DND-41 (cell line): ENCODE measurements at regions not wholly inside any gene's neighbourhood (a gene's known extent, or its start where the extent isn't known, plus 50 kb on each side); places are given as distances from the start of the nearest gene placed in this dataset.

Experiments used
- ATAC-seq: fragments of 200-7000 bp; cut with Tn5 transposase; 3 replicates; pipeline ENCODE4 v1.9.1; 2021; ENCODE audit warnings: low read depth; ENCODE audit not compliant: insufficient read depth
- DNase-seq: peaks from one replicate; pipeline ENCODE4 v3.0.0-alpha.2; 2020
- H2AFZ ChIP-seq: 2 replicates; pipeline ENCODE4 v1.6.0; 2012; ENCODE audit warnings: low read depth, low read length
- H3K27ac ChIP-seq: 2 replicates; pipeline ENCODE4 v1.5.1; 2012; ENCODE audit warnings: low read length, inconsistent platforms
- H3K27me3 ChIP-seq: fragments of 200-600 bp; sonication (generic); 2 replicates; pipeline ENCODE4 v1.6.0; 2012; ENCODE audit warnings: low read length, mild to moderate bottlenecking, inconsistent platforms; ENCODE audit not compliant: insufficient read depth, poor library complexity
- H3K36me3 ChIP-seq: 2 replicates; pipeline ENCODE4 v1.5.1; 2012; ENCODE audit warnings: low read length, inconsistent platforms; ENCODE audit not compliant: insufficient read depth
- H3K4me1 ChIP-seq: 2 replicates; pipeline ENCODE4 v1.5.1; 2012; ENCODE audit warnings: mild to moderate bottlenecking, low read length; ENCODE audit not compliant: insufficient read depth
- H3K4me2 ChIP-seq: 2 replicates; pipeline ENCODE4 v1.6.0; 2012; ENCODE audit warnings: mild to moderate bottlenecking, moderate library complexity, low read length, inconsistent platforms; ENCODE audit not compliant: insufficient read depth
- H3K4me3 ChIP-seq, 2 experiments: fragments of 200-600 bp in 1 of 2; shearing (Covaris generic) in 1 of 2; 2 replicates each; pipeline ENCODE4 v1.5.1; 2012 to 2016; ENCODE audit warnings: inconsistent platforms in 2 of 2, low read length in 2 of 2, mild to moderate bottlenecking in 2 of 2, low read depth in 1 of 2, moderate library complexity in 1 of 2
- H3K79me2 ChIP-seq: 2 replicates; pipeline ENCODE4 v1.6.0; 2012; ENCODE audit warnings: low read length, inconsistent platforms; ENCODE audit not compliant: insufficient read depth
- H3K9ac ChIP-seq: 2 replicates; pipeline ENCODE4 v1.6.0; 2012; ENCODE audit warnings: low read depth, mild to moderate bottlenecking, inconsistent platforms, low read length, moderate library complexity
- H3K9me3 ChIP-seq: 2 replicates; pipeline ENCODE4 v1.5.1; 2012; ENCODE audit warnings: low read length, moderate library complexity, mild to moderate bottlenecking, inconsistent platforms; ENCODE audit not compliant: insufficient read depth, severe bottlenecking
- H4K20me1 ChIP-seq: 2 replicates; pipeline ENCODE4 v1.6.0; 2012; ENCODE audit warnings: low read length; ENCODE audit not compliant: insufficient read depth
- CTCF ChIP-seq: IDR thresholded peaks from 2 replicates; pipeline ENCODE4 v1.5.1; 2012; ENCODE audit warnings: borderline replicate concordance, low read length, moderate library complexity, mild to moderate bottlenecking; ENCODE audit not compliant: poor library complexity, severe bottlenecking; ENCODE audit errors: extremely low read depth
- EZH2 ChIP-seq: IDR thresholded peaks from 3 replicates; pipeline ENCODE4 v1.6.1; 2012; ENCODE audit warnings: borderline replicate concordance, low read depth, mild to moderate bottlenecking, moderate library complexity, low read length, inconsistent platforms; ENCODE audit not compliant: severe bottlenecking

GRCh38 chr13:39981056-39981455 is 325.6 kb downstream of the COG6 start:
- TF ChIP-seq EZH2 = no peak
- TF ChIP-seq CTCF = no peak
- Histone ChIP-seq H3K36me3 (no peaks in the 10 kb centered on the region), H4K20me1 (no peaks in the 10 kb centered on the region), H3K27me3 (no peaks in the 10 kb centered on the region), H3K4me2 (no peak overlapping the region), H3K9me3 (no peaks in the 10 kb centered on the region), H3K9ac (no peak overlapping the region), H3K4me1 (no peaks in the 10 kb centered on the region), H3K4me3 (no peak overlapping the region), H3K27ac (no peak overlapping the region), H2AFZ (no peak overlapping the region), H3K79me2 (no peaks in the 10 kb centered on the region)
- no peak for DNase-seq
- no peak for ATAC-seq

GRCh38 chr13:39982745-39983144 is 327.3 kb downstream of the COG6 start:
- no peak overlapping the region for H3K27ac ChIP-seq
- no peaks in the 10 kb centered on the region for H3K79me2 ChIP-seq
- H3K9me3 ChIP-seq = no peaks in the 10 kb centered on the region
- H3K4me3 ChIP-seq = no peak overlapping the region
- H3K9ac ChIP-seq = no peak overlapping the region
- no peaks in the 10 kb centered on the region for H3K27me3 ChIP-seq
- ATAC-seq = no peak
- H3K36me3 ChIP-seq = no peaks in the 10 kb centered on the region
- no peaks in the 10 kb centered on the region for H3K4me1 ChIP-seq
- H4K20me1 ChIP-seq = no peaks in the 10 kb centered on the region
- DNase-seq = no peak
- no peak overlapping the region for H3K4me2 ChIP-seq
- no peak overlapping the region for H2AFZ ChIP-seq
- TF ChIP-seq CTCF = no peak
- no peak for TF ChIP-seq EZH2

- H3K4me2 ChIP-seq = no peak overlapping the region
- no peak overlapping the region for H3K4me3 ChIP-seq
- H3K9ac ChIP-seq = no peak overlapping the region
- no peaks in the 10 kb centered on the region for H3K79me2 ChIP-seq
- H3K9me3 ChIP-seq = no peaks in the 10 kb centered on the region
- no peaks in the 10 kb centered on the region for H3K36me3 ChIP-seq
- no peaks in the 10 kb centered on the region for H3K27me3 ChIP-seq
- no peak for DNase-seq
- no peaks in the 10 kb centered on the region for H3K4me1 ChIP-seq
- no peak overlapping the region for H3K27ac ChIP-seq
- no peak for TF ChIP-seq CTCF
- no peak for TF ChIP-seq EZH2
- no peak overlapping the region for H2AFZ ChIP-seq
- no peaks in the 10 kb centered on the region for H4K20me1 ChIP-seq
- ATAC-seq = no peak
Observed at GRCh38 chr13:39985071-39985470, 329.6 kb downstream of the COG6 start.

- Histone ChIP-seq H3K4me1 (no peaks in the 10 kb centered on the region), H4K20me1 (no peaks in the 10 kb centered on the region), H3K36me3 (no peaks in the 10 kb centered on the region), H3K4me3 (no peak overlapping the region), H3K27ac (no peak overlapping the region), H3K79me2 (no peaks in the 10 kb centered on the region), H3K9ac (no peak overlapping the region), H2AFZ (no peak overlapping the region), H3K27me3 (no peaks in the 10 kb centered on the region), H3K4me2 (no peak overlapping the region), H3K9me3 (no peaks in the 10 kb centered on the region)
- no peak for DNase-seq
- ATAC-seq = no peak
- TF ChIP-seq CTCF (no peak), EZH2 (no peak)
Observed at GRCh38 chr13:39988351-39988750, 332.9 kb downstream of the COG6 start.
